ENCODE measurements at regions not wholly inside any gene's neighbourhood (a gene's known extent, or its start where the extent isn't known, plus 50 kb on each side); places are given as distances from the start of the nearest gene placed in this dataset.
"Not testable (repeated sequence)": the region's sequence is repeated elsewhere in the genome, so short reads cannot be mapped to it uniquely, and the experiment has no call there.

DNA sequence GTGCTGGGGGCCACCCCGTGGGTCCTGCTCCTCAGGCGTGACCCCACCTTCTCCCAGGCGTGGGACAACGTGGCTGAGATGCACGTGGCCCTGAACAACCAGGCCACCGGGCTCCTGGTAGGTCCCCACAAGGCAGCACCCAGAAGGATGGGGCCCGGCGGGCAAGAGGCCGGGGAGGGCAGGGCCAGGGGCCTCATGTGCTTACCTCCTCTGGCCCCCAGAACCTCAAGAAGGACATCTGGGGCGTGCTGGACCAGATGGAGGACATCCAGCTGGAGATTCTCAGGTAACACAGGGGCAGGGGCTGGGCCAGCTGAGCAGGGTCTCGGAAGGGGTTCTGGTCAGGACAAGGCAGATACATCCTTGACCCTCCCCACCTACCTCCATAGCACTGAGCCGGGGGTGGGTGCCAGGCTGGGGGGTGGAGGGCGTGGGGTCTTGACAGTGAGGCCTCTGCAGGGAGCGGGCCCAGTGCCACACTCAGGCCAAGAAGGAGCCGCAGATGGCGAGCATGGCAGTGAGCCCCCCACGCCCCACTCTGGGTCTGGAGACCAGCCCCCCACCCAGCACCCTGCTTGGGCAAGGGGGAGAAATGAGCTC is 186.3 kb downstream of the IGLL1 start:
- peak in 1 of 2 donors; percentile 79 for DNase-seq (ENCODE audit: low spot score in 2 of 2)
- intact Hi-C loops (cut with DNase I; ENCODE audit: low total_unique reads): no loop called here
- no peak overlapping the region for H3K4me3 ChIP-seq (ENCODE audit: low read depth, poor library complexity, severe bottlenecking)
- TF ChIP-seq POLR2A (IDR thresholded peaks at IDR 0.05) (no peak), CTCF (IDR thresholded peaks at IDR 0.05) (no peak)
- 80 to 88% methylated on average over 12 to 15 of the region's 17 CpGs for WGBS, 2 donors

DNA sequence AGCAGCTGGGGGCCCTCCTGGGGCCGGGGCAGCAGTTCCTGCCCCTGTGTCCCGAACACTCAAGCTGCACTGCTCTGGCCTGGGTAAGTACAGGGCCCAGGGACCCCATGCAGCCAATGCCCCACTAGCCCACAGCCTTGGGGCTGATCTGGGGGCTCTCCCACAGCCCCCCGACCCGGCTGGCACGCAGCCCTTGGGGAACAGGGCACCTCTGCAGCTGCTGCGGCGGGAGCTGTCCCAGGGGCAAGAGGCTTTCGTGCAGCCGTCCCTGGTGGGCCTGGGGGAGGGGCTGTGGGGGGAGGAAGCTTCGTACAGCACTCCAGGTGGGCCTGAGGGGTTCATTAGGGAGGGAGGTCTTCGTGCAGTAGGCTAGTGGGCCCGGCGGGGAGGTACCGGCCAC is 186.9 kb downstream of the IGLL1 start:
- intact Hi-C loops (cut with DNase I; ENCODE audit: low total_unique reads); H3K4me3 ChIP-seq (ENCODE audit: low read depth, poor library complexity, severe bottlenecking); DNase-seq (ENCODE audit: low spot score in 2 of 2): not testable (repeated sequence)
- WGBS, 2 donors: 70 to 74% methylated on average over 2 to 10 of the region's 14 CpGs

DNA sequence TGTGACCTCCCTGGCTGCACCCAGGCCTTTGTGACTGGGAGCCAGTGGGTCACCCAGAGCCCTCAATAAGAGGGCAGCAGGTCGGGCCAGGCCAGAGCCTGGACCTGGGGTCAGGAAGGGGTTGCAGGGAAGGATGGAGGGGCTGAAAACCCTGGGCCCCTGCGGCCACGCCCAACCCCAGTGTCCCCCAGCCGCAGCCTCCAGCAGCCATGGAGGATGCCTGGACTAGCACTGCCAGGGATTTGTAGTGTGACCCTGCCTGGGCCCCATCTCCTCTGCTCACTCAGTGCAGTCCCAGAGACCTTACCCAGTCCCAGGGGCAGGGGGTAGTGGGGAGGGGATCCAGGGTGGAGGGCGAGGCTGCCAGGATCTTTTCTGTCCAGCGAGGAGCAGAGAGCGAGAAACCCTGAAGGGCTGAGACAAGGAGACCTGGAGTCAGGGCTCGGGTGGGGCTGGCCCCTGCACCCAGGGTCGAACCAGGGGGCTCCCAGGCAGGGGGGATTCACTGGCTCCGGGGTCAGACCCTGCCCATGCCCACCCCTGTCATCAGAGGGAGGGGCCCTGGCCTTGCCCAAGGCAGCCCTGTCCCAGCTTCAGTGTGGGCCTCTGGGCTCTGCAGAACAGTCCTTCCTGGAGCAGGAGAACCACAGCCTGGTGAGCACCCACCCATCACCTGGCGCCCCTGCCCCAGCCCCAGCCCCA is 187.5 kb downstream of the IGLL1 start:
- TF ChIP-seq POLR2A (IDR thresholded peaks at IDR 0.05): no peak
- TF ChIP-seq CTCF (IDR thresholded peaks at IDR 0.05): no peak
- H3K4me3 ChIP-seq (ENCODE audit: low read depth, poor library complexity, severe bottlenecking): no peak overlapping the region
- WGBS, 2 donors: 71 to 88% methylated on average over 9 to 11 of the region's 11 CpGs
- intact Hi-C loops (cut with DNase I; ENCODE audit: low total_unique reads): no loop called here
- peak in 1 of 2 donors; percentile 74 for DNase-seq (ENCODE audit: low spot score in 2 of 2)

- 82 to 88% methylated on average over 14 of the region's 14 CpGs for WGBS, 2 donors
- TF ChIP-seq POLR2A (IDR thresholded peaks at IDR 0.05): no peak
- TF ChIP-seq CTCF (IDR thresholded peaks at IDR 0.05): no peak
- DNase-seq (ENCODE audit: low spot score in 2 of 2): peak in 1 of 2 donors; percentile 68
- H3K4me3 ChIP-seq (ENCODE audit: low read depth, poor library complexity, severe bottlenecking): no peak overlapping the region
- intact Hi-C loops (cut with DNase I; ENCODE audit: low total_unique reads): no loop called here
Observed at GRCh38 chr22:23391022-23391421, 189.1 kb downstream of the IGLL1 start.

- intact Hi-C loops (cut with DNase I; ENCODE audit: low total_unique reads): loop anchor here (10.0 kb wide), 2 partner anchors 75 to 145 kb away; no protein-coding TSS in a partner anchor
- no peak overlapping the region for H3K4me3 ChIP-seq (ENCODE audit: low read depth, poor library complexity, severe bottlenecking)
- peak in 1 of 2 donors; percentile 70 for DNase-seq (ENCODE audit: low spot score in 2 of 2)
- TF ChIP-seq CTCF (IDR thresholded peaks at IDR 0.05) (no peak), POLR2A (IDR thresholded peaks at IDR 0.05) (no peak)
- WGBS, 2 donors: 67 to 83% methylated on average over 12 to 16 of the region's 21 CpGs
Observed at GRCh38 chr22:23389271-23390071, 190.6 kb downstream of the IGLL1 start.

GRCh38 chr22:23388517-23388890 is 191.6 kb downstream of the IGLL1 start:
- H3K4me3 ChIP-seq (ENCODE audit: low read depth, poor library complexity, severe bottlenecking): no peak overlapping the region
- 60 to 74% methylated on average over 6 to 7 of the region's 8 CpGs for WGBS, 2 donors
- intact Hi-C loops (cut with DNase I; ENCODE audit: low total_unique reads): loop anchor here (10.0 kb wide), 2 partner anchors 74 to 146 kb away; no protein-coding TSS in a partner anchor
- no peak for TF ChIP-seq POLR2A (IDR thresholded peaks at IDR 0.05)
- TF ChIP-seq CTCF (IDR thresholded peaks at IDR 0.05): no peak
- peak in 1 of 2 donors; percentile 69 for DNase-seq (ENCODE audit: low spot score in 2 of 2)

Measured in lower leg skin (tissue), 4 donors.